ENCODE measurements at regions not wholly inside any gene's neighbourhood (a gene's known extent, or its start where the extent isn't known, plus 50 kb on each side); places are given as distances from the start of the nearest gene placed in this dataset.

DNA sequence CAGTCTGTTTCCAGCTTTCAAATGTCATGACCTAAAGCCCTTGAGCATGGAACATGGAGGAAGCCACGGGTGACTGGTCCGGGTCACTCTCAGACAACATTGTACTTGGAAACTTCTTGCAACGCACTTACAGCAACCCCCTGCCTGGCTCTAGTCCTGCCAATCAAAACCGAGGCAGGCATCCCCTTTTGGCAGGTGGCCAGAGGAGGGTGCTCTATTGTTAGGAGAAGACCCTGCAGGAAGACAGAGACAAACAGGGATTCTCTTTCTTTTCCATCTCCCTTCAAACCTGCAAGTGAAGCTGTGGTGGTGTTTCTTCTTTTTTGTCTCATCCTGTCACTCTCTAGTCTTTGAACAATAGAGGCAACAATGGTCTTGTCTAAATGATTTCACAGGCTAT is 667.2 kb downstream of the ZEB2 start:
- Mint-ChIP-seq H3K27ac (no peak overlapping the region), H3K4me3 (ENCODE audit: low read depth) (no peak overlapping the region), H3K36me3 (ENCODE audit: insufficient read depth) (no peaks in the 10 kb centered on the region), H3K27me3 (peaks cover 3% of the 10 kb centered on the region), H3K4me1 (ENCODE audit: low read depth) (no peaks in the 10 kb centered on the region), H3K9me3 (ENCODE audit: low read depth) (no peaks in the 10 kb centered on the region)
- TF ChIP-seq, protein P1, sequence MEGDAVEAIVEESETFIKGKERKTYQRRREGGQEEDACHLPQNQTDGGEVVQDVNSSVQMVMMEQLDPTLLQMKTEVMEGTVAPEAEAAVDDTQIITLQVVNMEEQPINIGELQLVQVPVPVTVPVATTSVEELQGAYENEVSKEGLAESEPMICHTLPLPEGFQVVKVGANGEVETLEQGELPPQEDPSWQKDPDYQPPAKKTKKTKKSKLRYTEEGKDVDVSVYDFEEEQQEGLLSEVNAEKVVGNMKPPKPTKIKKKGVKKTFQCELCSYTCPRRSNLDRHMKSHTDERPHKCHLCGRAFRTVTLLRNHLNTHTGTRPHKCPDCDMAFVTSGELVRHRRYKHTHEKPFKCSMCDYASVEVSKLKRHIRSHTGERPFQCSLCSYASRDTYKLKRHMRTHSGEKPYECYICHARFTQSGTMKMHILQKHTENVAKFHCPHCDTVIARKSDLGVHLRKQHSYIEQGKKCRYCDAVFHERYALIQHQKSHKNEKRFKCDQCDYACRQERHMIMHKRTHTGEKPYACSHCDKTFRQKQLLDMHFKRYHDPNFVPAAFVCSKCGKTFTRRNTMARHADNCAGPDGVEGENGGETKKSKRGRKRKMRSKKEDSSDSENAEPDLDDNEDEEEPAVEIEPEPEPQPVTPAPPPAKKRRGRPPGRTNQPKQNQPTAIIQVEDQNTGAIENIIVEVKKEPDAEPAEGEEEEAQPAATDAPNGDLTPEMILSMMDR (IDR thresholded peaks at IDR 0.05; ENCODE audit: unreplicated experiment): no peak
- no peak for DNase-seq (ENCODE audit: low spot score, unreplicated experiment)

DNA sequence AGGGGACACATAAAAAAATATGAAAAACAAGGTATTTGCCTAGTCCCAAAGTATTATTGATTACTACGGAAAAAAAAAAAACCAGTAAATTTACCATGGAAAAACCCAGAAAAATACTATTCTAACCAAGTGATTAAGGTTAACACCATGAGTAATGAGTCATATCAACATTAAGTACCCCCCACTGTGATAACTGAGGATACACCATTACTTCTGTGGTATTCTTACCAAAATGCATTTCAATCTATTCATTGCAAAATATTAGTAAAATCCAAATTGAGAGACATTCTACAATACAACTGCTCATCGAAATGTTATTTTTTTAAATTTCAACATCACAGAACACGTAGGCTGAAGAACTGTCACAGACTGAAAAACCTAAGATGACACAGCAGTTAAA is 669.8 kb downstream of the ZEB2 start:
- TF ChIP-seq, protein P1 (IDR thresholded peaks at IDR 0.05; ENCODE audit: unreplicated experiment): no peak
- DNase-seq (ENCODE audit: low spot score, unreplicated experiment): no peak
- Mint-ChIP-seq H3K4me1 (ENCODE audit: low read depth) (no peaks in the 10 kb centered on the region), H3K27me3 (peaks cover 16% of the 10 kb centered on the region), H3K27ac (no peak overlapping the region), H3K9me3 (ENCODE audit: low read depth) (no peaks in the 10 kb centered on the region), H3K36me3 (ENCODE audit: insufficient read depth) (no peaks in the 10 kb centered on the region), H3K4me3 (ENCODE audit: low read depth) (no peak overlapping the region)

DNA sequence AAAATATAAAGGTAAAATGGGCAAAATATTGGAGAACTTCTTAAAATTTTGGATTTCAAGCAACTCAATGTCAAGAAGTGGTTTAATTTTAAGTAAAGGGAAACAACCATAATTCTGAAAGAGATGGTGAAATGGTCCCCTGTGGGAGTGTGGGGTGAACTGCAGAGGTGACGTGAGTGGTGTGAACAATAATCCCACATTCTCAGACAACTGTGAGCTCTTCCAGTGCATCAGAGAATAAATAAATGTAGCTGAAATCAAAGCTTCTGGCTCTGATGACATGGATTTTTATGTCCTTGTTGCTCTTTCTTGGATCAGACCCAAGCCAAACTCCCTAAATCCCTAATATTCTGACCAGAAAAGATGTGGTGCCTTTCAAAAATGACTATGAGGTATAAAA is 672.7 kb downstream of the ZEB2 start:
- TF ChIP-seq, protein P1 (IDR thresholded peaks at IDR 0.05; ENCODE audit: unreplicated experiment): no peak
- Mint-ChIP-seq H3K27me3 (peaks cover 17% of the 10 kb centered on the region), H3K27ac (no peak overlapping the region), H3K4me3 (ENCODE audit: low read depth) (no peak overlapping the region), H3K9me3 (ENCODE audit: low read depth) (no peaks in the 10 kb centered on the region), H3K36me3 (ENCODE audit: insufficient read depth) (no peaks in the 10 kb centered on the region), H3K4me1 (ENCODE audit: low read depth) (no peaks in the 10 kb centered on the region)
- DNase-seq (ENCODE audit: low spot score, unreplicated experiment): no peak

DNA sequence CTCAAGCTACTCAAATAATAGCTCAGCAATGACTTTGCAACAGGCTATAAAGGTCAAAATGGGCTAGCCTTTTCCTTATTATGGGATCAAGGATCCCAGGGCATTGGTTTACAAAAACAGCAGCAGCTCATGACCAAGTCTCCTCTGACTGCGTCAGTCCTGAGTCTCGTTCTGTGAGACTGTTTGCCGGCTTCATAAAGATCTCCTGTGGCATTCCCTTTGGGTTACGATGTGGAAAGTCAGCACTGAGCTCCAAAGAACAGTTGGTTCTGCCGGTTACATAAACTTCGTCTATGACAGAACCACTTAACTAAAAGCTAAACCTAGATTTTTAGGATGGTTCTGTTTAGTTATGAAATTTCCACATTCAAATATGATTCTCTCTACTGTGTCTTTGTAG is 674.9 kb downstream of the ZEB2 start:
- no peak for DNase-seq (ENCODE audit: low spot score, unreplicated experiment)
- TF ChIP-seq, protein P1 (IDR thresholded peaks at IDR 0.05; ENCODE audit: unreplicated experiment): no peak
- Mint-ChIP-seq H3K36me3 (ENCODE audit: insufficient read depth) (no peaks in the 10 kb centered on the region), H3K4me1 (ENCODE audit: low read depth) (peaks cover 12% of the 10 kb centered on the region), H3K27me3 (peaks cover 17% of the 10 kb centered on the region), H3K27ac (no peak overlapping the region), H3K4me3 (ENCODE audit: low read depth) (no peak overlapping the region), H3K9me3 (ENCODE audit: low read depth) (no peaks in the 10 kb centered on the region)

DNA sequence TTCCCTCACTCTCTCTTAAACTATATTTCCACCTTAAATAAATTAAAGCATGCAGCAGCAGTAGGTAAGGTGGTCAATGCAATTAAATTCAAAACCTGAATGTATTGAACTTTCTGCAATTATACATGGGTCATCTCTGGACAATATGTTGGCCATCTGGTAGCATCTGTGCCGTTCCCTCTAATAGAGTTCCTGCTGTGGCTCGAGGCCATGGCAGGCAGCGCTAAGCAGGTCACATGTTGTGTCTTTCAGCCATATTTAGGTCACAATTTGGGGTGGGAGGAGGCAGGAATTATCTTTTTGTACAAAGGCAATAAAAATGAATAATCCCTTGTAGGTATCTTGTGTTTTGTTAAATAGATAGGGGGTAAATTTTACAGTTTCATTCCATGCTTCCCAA is 676.2 kb downstream of the ZEB2 start:
- Mint-ChIP-seq H3K9me3 (ENCODE audit: low read depth) (no peaks in the 10 kb centered on the region), H3K4me1 (ENCODE audit: low read depth) (peaks cover 12% of the 10 kb centered on the region), H3K27ac (no peak overlapping the region), H3K27me3 (peaks cover 15% of the 10 kb centered on the region), H3K4me3 (ENCODE audit: low read depth) (no peak overlapping the region), H3K36me3 (ENCODE audit: insufficient read depth) (no peaks in the 10 kb centered on the region)
- DNase-seq (ENCODE audit: low spot score, unreplicated experiment): no peak
- TF ChIP-seq, protein P1 (IDR thresholded peaks at IDR 0.05; ENCODE audit: unreplicated experiment): no peak

Measured in progenitor cell of endocrine pancreas (in vitro differentiated cells).